GM23338 (cell line): ENCODE measurements at regions not wholly inside any gene's neighbourhood (a gene's known extent, or its start where the extent isn't known, plus 50 kb on each side); places are given as distances from the start of the nearest gene placed in this dataset.

ENCODE experiments used
- ATAC-seq: fragments of 200-7000 bp; cut with Tn5 transposase; 3 replicates; pipeline ENCODE4 v1.9.1; 2020
- DNase-seq: peaks from one replicate; pipeline ENCODE4 v3.0.0-alpha.2; 2015; ENCODE audit warnings: low spot score
- H2AFZ ChIP-seq: fragments of 200-600 bp; sonication (generic); 2 replicates; pipeline ENCODE4 v1.8.0; 2016; ENCODE audit warnings: antibody characterized with exemption, mild to moderate bottlenecking, moderate library complexity
- H3F3A ChIP-seq: fragments of 200-600 bp; sonication (generic); replicated peaks from 2 replicates; pipeline ENCODE4 v1.8.0; 2017; ENCODE audit warnings: antibody characterized with exemption, mixed run types, low read depth
- H3K27ac ChIP-seq: fragments of 200-600 bp; sonication (generic); 2 replicates; pipeline ENCODE4 v1.6.1; 2016; ENCODE audit warnings: low read depth
- H3K27me3 ChIP-seq: fragments of 200-600 bp; sonication (generic); 2 replicates; pipeline ENCODE4 v1.8.0; 2016; ENCODE audit warnings: mild to moderate bottlenecking, mixed run types, moderate library complexity; ENCODE audit not compliant: insufficient read depth
- H3K36me3 ChIP-seq: fragments of 200-600 bp; sonication (generic); 2 replicates; pipeline ENCODE4 v1.8.0; 2016; ENCODE audit warnings: mild to moderate bottlenecking; ENCODE audit not compliant: insufficient read depth
- H3K4me1 ChIP-seq: fragments of 200-600 bp; sonication (generic); 2 replicates; pipeline ENCODE4 v1.8.0; 2016; ENCODE audit warnings: mild to moderate bottlenecking, moderate library complexity; ENCODE audit not compliant: insufficient read depth
- H3K4me2 ChIP-seq: fragments of 200-600 bp; sonication (generic); 2 replicates; pipeline ENCODE4 v1.7.1; 2017; ENCODE audit warnings: mixed run types
- H3K4me3 ChIP-seq: fragments of 200-600 bp; sonication (generic); 2 replicates; pipeline ENCODE4 v1.6.1; 2016; ENCODE audit warnings: mixed run types
- H3K79me2 ChIP-seq: fragments of 200-600 bp; sonication (generic); replicated peaks from 2 replicates; pipeline ENCODE4 v1.8.0; 2017; ENCODE audit warnings: mild to moderate bottlenecking; ENCODE audit not compliant: insufficient read depth
- H3K9me2 ChIP-seq: fragments of 200-600 bp; sonication (generic); 2 replicates; pipeline ENCODE4 v1.8.0; 2017; ENCODE audit not compliant: insufficient read depth
- H4K20me1 ChIP-seq: fragments of 200-600 bp; sonication (generic); replicated peaks from 2 replicates; pipeline ENCODE4 v1.8.0; 2017; ENCODE audit warnings: mild to moderate bottlenecking; ENCODE audit not compliant: insufficient read depth
- H3K27ac Mint-ChIP-seq: 2 replicates; pipeline ENCODE4 v1.8.0; 2020; ENCODE audit warnings: inconsistent platforms, mild to moderate bottlenecking, moderate library complexity, mixed read lengths
- H3K27me3 Mint-ChIP-seq: 3 replicates; pipeline ENCODE4 v1.8.0; 2022; ENCODE audit warnings: low read depth, mild to moderate bottlenecking, moderate library complexity, mixed read lengths, inconsistent platforms; ENCODE audit not compliant: insufficient read depth, poor library complexity
- H3K36me3 Mint-ChIP-seq: 3 replicates; pipeline ENCODE4 v1.8.0; 2021; ENCODE audit warnings: low read depth, mild to moderate bottlenecking, inconsistent platforms, moderate library complexity, mixed read lengths
- H3K4me1 Mint-ChIP-seq: 3 replicates; pipeline ENCODE4 v1.8.0; 2020; ENCODE audit warnings: mild to moderate bottlenecking, inconsistent platforms, mixed read lengths
- H3K4me3 Mint-ChIP-seq: 3 replicates; pipeline ENCODE4 v1.8.0; 2021; ENCODE audit warnings: moderate library complexity, mild to moderate bottlenecking, inconsistent platforms, mixed read lengths
- H3K9me3 Mint-ChIP-seq: 3 replicates; pipeline ENCODE4 v1.8.0; 2020; ENCODE audit warnings: moderate library complexity, mild to moderate bottlenecking, inconsistent platforms, mixed read lengths
- CREB1 ChIP-seq: fragments of 250-450 bp; sonication (Bioruptor Pico); IDR thresholded peaks from 2 replicates; pipeline ENCODE4 v1.5.0; 2020; ENCODE audit warnings: low read depth, mild to moderate bottlenecking, moderate library complexity
- CTCF ChIP-seq, 2 experiments: fragments of 200-600 bp in 1 of 2; sonication (generic) in 1 of 2; conservative IDR thresholded peaks; 2 replicates each; pipeline versions ENCODE4 v1.5.1 to v1.6.1; 2016 to 2017; ENCODE audit warnings: antibody characterized with exemption in 2 of 2, low read depth in 2 of 2, mild to moderate bottlenecking in 2 of 2, moderate library complexity in 1 of 2
- EZH2 ChIP-seq: fragments of 200-600 bp; sonication (generic); IDR thresholded peaks from one replicate; pipeline ENCODE4 v1.8.0; 2017; ENCODE audit warnings: antibody characterized with exemption, mild to moderate bottlenecking, low read depth; ENCODE audit not compliant: unreplicated experiment
- EZH2phosphoT487 ChIP-seq: fragments of 200-600 bp; sonication (generic); IDR thresholded peaks from one replicate; pipeline ENCODE4 v1.8.1; 2018; ENCODE audit warnings: antibody characterized with exemption; ENCODE audit not compliant: unreplicated experiment
- JUNB ChIP-seq: IDR thresholded peaks from one replicate; pipeline ENCODE4 v1.6.1; 2016; ENCODE audit warnings: antibody characterized with exemption; ENCODE audit not compliant: unreplicated experiment
- NANOG ChIP-seq: IDR thresholded peaks from 2 replicates; pipeline ENCODE4 v1.6.1; 2016; ENCODE audit warnings: antibody characterized with exemption, borderline replicate concordance
- POLR2AphosphoS5 ChIP-seq: IDR thresholded peaks from 2 replicates; pipeline ENCODE4 v1.6.1; 2016; ENCODE audit warnings: antibody characterized with exemption, low read depth
- REST ChIP-seq: IDR thresholded peaks from one replicate; pipeline ENCODE4 v1.6.1; 2018; ENCODE audit warnings: antibody characterized with exemption; ENCODE audit not compliant: unreplicated experiment
- STAT1 ChIP-seq: IDR thresholded peaks from one replicate; pipeline ENCODE4 v1.6.1; 2016; ENCODE audit warnings: antibody characterized with exemption; ENCODE audit not compliant: unreplicated experiment
- ZNF114 ChIP-seq: fragments of 250-450 bp; sonication (Bioruptor Pico); IDR thresholded peaks from 2 replicates; pipeline ENCODE4 v1.5.0; 2020; ENCODE audit warnings: mild to moderate bottlenecking, moderate library complexity
- ZNF331 ChIP-seq: fragments of 250-450 bp; sonication (Bioruptor Pico); IDR thresholded peaks from 2 replicates; pipeline ENCODE4 v1.5.0; 2020; ENCODE audit warnings: low read depth, mild to moderate bottlenecking, moderate library complexity
- TF ChIP-seq, protein P1 (sequence below): IDR thresholded peaks from 2 replicates; pipeline ENCODE4 v1.6.1; 2016; ENCODE audit warnings: antibody characterized with exemption
- TF ChIP-seq, protein P2 (sequence below): fragments of 250-450 bp; sonication (Bioruptor Pico); IDR thresholded peaks from 2 replicates; pipeline ENCODE4 v1.5.0; 2020; ENCODE audit warnings: mild to moderate bottlenecking, moderate library complexity

DNA sequence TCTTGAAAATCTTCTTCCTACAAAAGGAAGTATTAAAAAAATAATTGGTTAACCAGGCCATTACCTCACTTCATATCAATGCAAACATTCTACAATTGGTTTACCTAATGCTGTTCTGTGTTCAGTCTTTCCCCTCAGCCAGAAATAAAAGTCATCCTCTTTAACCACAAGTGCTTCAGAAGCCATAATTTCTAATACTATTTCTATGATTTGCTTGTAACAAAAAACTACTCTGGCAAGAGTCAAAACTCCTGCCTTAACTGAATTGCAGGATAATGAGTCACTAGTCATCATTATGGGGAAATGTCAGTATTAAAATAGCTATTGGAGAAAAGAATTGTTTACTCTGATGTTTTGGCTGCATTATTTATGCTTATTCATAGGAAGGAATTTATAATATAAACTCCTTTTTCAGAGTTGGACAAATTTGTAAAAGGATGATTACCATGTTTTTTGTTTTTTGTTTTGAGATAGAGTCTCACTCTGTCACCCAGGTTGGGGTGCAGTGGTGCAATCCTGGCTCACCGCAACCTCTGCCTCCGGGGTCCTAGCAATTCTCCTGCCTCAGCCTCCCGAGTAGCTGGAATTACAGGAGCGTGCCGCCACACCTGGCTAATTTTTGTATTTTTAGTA is 55.5 kb upstream of the ODAD2 start:
- H3K4me2 ChIP-seq: no peak overlapping the region

More for the DNA sequence above, 55.5 kb upstream of the ODAD2 start:
- ATAC-seq (no peak), DNase-seq (no peak)
- no peaks in the 10 kb centered on the region for H3K36me3 ChIP-seq
- no peak overlapping the region for H3K27ac Mint-ChIP-seq
- no peaks in the 10 kb centered on the region for H3K9me2 ChIP-seq
- H3K36me3 Mint-ChIP-seq: peaks cover 12% of the 10 kb centered on the region
- no peaks in the 10 kb centered on the region for H3K79me2 ChIP-seq
- no peaks in the 10 kb centered on the region for H3K4me1 ChIP-seq
- no peaks in the 10 kb centered on the region for H3K9me3 Mint-ChIP-seq
- no peaks in the 10 kb centered on the region for H4K20me1 ChIP-seq
- H3K27me3 ChIP-seq: no peaks in the 10 kb centered on the region
- H3F3A ChIP-seq: no peaks in the 10 kb centered on the region
- H3K27ac ChIP-seq: no peak overlapping the region
- no peaks in the 10 kb centered on the region for H3K4me1 Mint-ChIP-seq
- no peak overlapping the region for H2AFZ ChIP-seq
- no peak overlapping the region for H3K4me3 ChIP-seq
- no peak overlapping the region for H3K4me3 Mint-ChIP-seq
- TF ChIP-seq POLR2AphosphoS5: no peak
- TF ChIP-seq EZH2phosphoT487: no peak
- TF ChIP-seq STAT1: no peak
- TF ChIP-seq, protein P1, sequence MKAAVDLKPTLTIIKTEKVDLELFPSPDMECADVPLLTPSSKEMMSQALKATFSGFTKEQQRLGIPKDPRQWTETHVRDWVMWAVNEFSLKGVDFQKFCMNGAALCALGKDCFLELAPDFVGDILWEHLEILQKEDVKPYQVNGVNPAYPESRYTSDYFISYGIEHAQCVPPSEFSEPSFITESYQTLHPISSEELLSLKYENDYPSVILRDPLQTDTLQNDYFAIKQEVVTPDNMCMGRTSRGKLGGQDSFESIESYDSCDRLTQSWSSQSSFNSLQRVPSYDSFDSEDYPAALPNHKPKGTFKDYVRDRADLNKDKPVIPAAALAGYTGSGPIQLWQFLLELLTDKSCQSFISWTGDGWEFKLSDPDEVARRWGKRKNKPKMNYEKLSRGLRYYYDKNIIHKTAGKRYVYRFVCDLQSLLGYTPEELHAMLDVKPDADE: no peak
- TF ChIP-seq EZH2: no peak
- no peak for TF ChIP-seq ZNF331
- TF ChIP-seq REST: no peak
- no peak for TF ChIP-seq NANOG
- no peak for TF ChIP-seq CREB1 (CRISPR knock-in tag)
- TF ChIP-seq ZNF114 (CRISPR knock-in tag): no peak
- no peak for TF ChIP-seq CTCF (conservative IDR thresholded peaks at IDR 0.05; ENCODE audit: low read depth in 2 of 2)
- TF ChIP-seq, protein P2, sequence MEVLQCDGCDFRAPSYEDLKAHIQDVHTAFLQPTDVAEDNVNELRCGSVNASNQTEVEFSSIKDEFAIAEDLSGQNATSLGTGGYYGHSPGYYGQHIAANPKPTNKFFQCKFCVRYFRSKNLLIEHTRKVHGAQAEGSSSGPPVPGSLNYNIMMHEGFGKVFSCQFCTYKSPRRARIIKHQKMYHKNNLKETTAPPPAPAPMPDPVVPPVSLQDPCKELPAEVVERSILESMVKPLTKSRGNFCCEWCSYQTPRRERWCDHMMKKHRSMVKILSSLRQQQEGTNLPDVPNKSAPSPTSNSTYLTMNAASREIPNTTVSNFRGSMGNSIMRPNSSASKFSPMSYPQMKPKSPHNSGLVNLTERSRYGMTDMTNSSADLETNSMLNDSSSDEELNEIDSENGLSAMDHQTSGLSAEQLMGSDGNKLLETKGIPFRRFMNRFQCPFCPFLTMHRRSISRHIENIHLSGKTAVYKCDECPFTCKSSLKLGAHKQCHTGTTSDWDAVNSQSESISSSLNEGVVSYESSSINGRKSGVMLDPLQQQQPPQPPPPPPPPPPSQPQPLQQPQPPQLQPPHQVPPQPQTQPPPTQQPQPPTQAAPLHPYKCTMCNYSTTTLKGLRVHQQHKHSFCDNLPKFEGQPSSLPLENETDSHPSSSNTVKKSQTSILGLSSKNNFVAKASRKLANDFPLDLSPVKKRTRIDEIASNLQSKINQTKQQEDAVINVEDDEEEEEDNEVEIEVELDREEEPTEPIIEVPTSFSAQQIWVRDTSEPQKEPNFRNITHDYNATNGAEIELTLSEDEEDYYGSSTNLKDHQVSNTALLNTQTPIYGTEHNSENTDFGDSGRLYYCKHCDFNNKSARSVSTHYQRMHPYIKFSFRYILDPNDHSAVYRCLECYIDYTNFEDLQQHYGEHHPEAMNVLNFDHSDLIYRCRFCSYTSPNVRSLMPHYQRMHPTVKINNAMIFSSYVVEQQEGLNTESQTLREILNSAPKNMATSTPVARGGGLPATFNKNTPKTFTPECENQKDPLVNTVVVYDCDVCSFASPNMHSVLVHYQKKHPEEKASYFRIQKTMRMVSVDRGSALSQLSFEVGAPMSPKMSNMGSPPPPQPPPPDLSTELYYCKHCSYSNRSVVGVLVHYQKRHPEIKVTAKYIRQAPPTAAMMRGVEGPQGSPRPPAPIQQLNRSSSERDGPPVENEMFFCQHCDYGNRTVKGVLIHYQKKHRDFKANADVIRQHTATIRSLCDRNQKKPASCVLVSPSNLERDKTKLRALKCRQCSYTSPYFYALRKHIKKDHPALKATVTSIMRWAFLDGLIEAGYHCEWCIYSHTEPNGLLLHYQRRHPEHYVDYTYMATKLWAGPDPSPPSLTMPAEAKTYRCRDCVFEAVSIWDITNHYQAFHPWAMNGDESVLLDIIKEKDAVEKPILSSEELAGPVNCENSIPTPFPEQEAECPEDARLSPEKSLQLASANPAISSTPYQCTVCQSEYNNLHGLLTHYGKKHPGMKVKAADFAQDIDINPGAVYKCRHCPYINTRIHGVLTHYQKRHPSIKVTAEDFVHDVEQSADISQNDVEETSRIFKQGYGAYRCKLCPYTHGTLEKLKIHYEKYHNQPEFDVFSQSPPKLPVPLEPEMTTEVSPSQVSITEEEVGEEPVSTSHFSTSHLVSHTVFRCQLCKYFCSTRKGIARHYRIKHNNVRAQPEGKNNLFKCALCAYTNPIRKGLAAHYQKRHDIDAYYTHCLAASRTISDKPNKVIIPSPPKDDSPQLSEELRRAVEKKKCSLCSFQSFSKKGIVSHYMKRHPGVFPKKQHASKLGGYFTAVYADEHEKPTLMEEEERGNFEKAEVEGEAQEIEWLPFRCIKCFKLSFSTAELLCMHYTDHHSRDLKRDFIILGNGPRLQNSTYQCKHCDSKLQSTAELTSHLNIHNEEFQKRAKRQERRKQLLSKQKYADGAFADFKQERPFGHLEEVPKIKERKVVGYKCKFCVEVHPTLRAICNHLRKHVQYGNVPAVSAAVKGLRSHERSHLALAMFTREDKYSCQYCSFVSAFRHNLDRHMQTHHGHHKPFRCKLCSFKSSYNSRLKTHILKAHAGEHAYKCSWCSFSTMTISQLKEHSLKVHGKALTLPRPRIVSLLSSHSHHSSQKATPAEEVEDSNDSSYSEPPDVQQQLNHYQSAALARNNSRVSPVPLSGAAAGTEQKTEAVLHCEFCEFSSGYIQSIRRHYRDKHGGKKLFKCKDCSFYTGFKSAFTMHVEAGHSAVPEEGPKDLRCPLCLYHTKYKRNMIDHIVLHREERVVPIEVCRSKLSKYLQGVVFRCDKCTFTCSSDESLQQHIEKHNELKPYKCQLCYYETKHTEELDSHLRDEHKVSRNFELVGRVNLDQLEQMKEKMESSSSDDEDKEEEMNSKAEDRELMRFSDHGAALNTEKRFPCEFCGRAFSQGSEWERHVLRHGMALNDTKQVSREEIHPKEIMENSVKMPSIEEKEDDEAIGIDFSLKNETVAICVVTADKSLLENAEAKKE (CRISPR knock-in tag): no peak
- TF ChIP-seq JUNB: no peak
- H3K27me3 Mint-ChIP-seq: no peaks in the 10 kb centered on the region
